Trophoblast cell (in vitro differentiated cells and primary cell): ENCODE measurements at regions not wholly inside any gene's neighbourhood (a gene's known extent, or its start where the extent isn't known, plus 50 kb on each side); places are given as distances from the start of the nearest gene placed in this dataset.
"Not testable (repeated sequence)": the region's sequence is repeated elsewhere in the genome, so short reads cannot be mapped to it uniquely, and the experiment has no call there.

ENCODE experiments used
- DNase-seq, 2 donors: peaks; one replicate each; pipeline ENCODE4 v3.0.0-alpha.2; 2016
- H2AFZ ChIP-seq: 2 replicates; pipeline ENCODE4 v1.6.1; 2013; ENCODE audit warnings: low read length, moderate library complexity, mild to moderate bottlenecking; ENCODE audit not compliant: insufficient read depth, poor library complexity
- H2AK5ac ChIP-seq: 2 replicates; pipeline ENCODE4 v1.6.1; 2013; ENCODE audit warnings: mild to moderate bottlenecking, low read length
- H2BK120ac ChIP-seq: 2 replicates; pipeline ENCODE4 v1.6.1; 2013; ENCODE audit warnings: low read length, mild to moderate bottlenecking, moderate library complexity; ENCODE audit not compliant: insufficient read depth, poor library complexity
- H2BK12ac ChIP-seq: 2 replicates; pipeline ENCODE4 v1.6.1; 2013; ENCODE audit warnings: mild to moderate bottlenecking, low read length, moderate library complexity
- H2BK5ac ChIP-seq: 2 replicates; pipeline ENCODE4 v1.6.1; 2013; ENCODE audit warnings: low read length, low read depth, moderate library complexity, mild to moderate bottlenecking; ENCODE audit not compliant: poor library complexity
- H3K14ac ChIP-seq: 2 replicates; pipeline ENCODE4 v1.6.1; 2013; ENCODE audit warnings: mild to moderate bottlenecking, low read length
- H3K18ac ChIP-seq: 2 replicates; pipeline ENCODE4 v1.6.1; 2013; ENCODE audit warnings: mild to moderate bottlenecking, low read length
- H3K23ac ChIP-seq: 2 replicates; pipeline ENCODE4 v1.6.1; 2013; ENCODE audit warnings: low read length
- H3K27ac ChIP-seq: 2 replicates; pipeline ENCODE4 v1.5.1; 2013; ENCODE audit warnings: low read depth, mild to moderate bottlenecking, inconsistent platforms, low read length, moderate library complexity
- H3K27me3 ChIP-seq: 2 replicates; pipeline ENCODE4 v1.6.1; 2013; ENCODE audit warnings: inconsistent platforms, mild to moderate bottlenecking, low read length, moderate library complexity; ENCODE audit not compliant: insufficient read depth
- H3K36me3 ChIP-seq, 2 experiments: 1 replicate in 1 of 2; 2 replicates in 1 of 2; pipeline ENCODE4 v1.6.1; 2013; ENCODE audit warnings: low read length in 2 of 2, mild to moderate bottlenecking in 2 of 2, moderate library complexity in 1 of 2; ENCODE audit not compliant: insufficient read depth in 2 of 2, control insufficient read depth in 1 of 2
- H3K4ac ChIP-seq: 2 replicates; pipeline ENCODE4 v1.6.1; 2013; ENCODE audit warnings: low read depth, mild to moderate bottlenecking, low read length, moderate library complexity
- H3K4me1 ChIP-seq, 2 experiments: 1 replicate in 1 of 2; 2 replicates in 1 of 2; pipeline ENCODE4 v1.6.1; 2013; ENCODE audit warnings: low read length in 2 of 2, mild to moderate bottlenecking in 2 of 2, moderate library complexity in 1 of 2; ENCODE audit not compliant: insufficient read depth in 2 of 2, control insufficient read depth in 1 of 2
- H3K4me2 ChIP-seq: 2 replicates; pipeline ENCODE4 v1.6.1; 2013; ENCODE audit warnings: inconsistent platforms, mild to moderate bottlenecking, low read length, moderate library complexity
- H3K4me3 ChIP-seq: 2 replicates; pipeline ENCODE4 v1.5.1; 2013; ENCODE audit warnings: mild to moderate bottlenecking, low read depth, low read length, inconsistent platforms
- H3K79me1 ChIP-seq: one replicate; pipeline ENCODE4 v1.6.1; 2013; ENCODE audit warnings: low read length
- H3K79me2 ChIP-seq: 2 replicates; pipeline ENCODE4 v1.6.1; 2013; ENCODE audit warnings: low read length, mild to moderate bottlenecking; ENCODE audit not compliant: control insufficient read depth, insufficient read depth, poor library complexity
- H3K9ac ChIP-seq: 2 replicates; pipeline ENCODE4 v1.6.1; 2013; ENCODE audit warnings: mild to moderate bottlenecking, low read length
- H3K9me3 ChIP-seq: 2 replicates; pipeline ENCODE4 v1.6.1; 2013; ENCODE audit warnings: low read depth, mild to moderate bottlenecking, control low read depth, inconsistent platforms, low read length; ENCODE audit not compliant: insufficient read depth
- H4K12ac ChIP-seq: 2 replicates; pipeline ENCODE4 v1.6.1; 2013; ENCODE audit warnings: low read depth, mild to moderate bottlenecking, low read length, moderate library complexity
- H4K8ac ChIP-seq: 2 replicates; pipeline ENCODE4 v1.6.1; 2013; ENCODE audit warnings: low read depth, mild to moderate bottlenecking, low read length, moderate library complexity
- H4K91ac ChIP-seq: one replicate; pipeline ENCODE4 v1.6.1; 2013; ENCODE audit warnings: low read depth, mild to moderate bottlenecking, low read length, moderate library complexity
- WGBS: extraction: QIAGEN DNeasy Blood & Tissue Kit; methylation state at CpG from one replicate; pipeline ENCODE4 v1.1.7; 2013; ENCODE audit warnings: missing lambda C conversion rate; ENCODE audit not compliant: insufficient read length, insufficient coverage; ENCODE audit errors: extremely low coverage; 5-methylcytosine and 5-hydroxymethylcytosine counted together

DNA sequence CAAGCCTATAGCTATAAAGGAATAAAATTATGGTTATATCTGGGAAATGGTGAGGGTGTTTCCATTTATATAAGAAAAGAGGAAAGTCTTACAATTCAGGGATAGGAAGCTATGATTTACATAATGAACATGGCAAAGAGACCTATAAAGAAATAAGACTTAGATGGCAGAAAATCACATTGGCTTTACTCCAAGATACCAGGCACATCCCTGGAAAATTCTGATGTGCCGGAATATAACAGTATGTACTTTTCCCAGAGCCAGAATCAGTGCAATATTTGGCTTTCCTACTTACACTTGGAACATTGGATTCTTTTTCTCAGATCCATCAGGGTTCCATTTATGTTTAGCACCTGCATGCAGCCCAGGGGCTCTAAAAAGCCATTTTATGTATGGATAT is 357.8 kb downstream of the CETN3 start:
- no peak overlapping the region for H4K12ac ChIP-seq
- H2AK5ac ChIP-seq = no peak overlapping the region
- no CpG with 5 or more reads among the region's 1 CpG for WGBS
- no peak overlapping the region for H3K18ac ChIP-seq
- H3K27me3 ChIP-seq = no peaks in the 10 kb centered on the region
- H3K79me2 ChIP-seq = no peaks in the 10 kb centered on the region
- no peak overlapping the region for H4K91ac ChIP-seq
- H3K79me1 ChIP-seq = peaks cover 6% of the 10 kb centered on the region
- no peak overlapping the region for H3K4me3 ChIP-seq
- no peak overlapping the region for H3K4me2 ChIP-seq
- H3K36me3 ChIP-seq = no peaks in the 10 kb centered on the region
- no peak overlapping the region for H3K23ac ChIP-seq
- H2BK120ac ChIP-seq = no peak overlapping the region
- H2BK12ac ChIP-seq = no peak overlapping the region
- no peak for DNase-seq
- no peak overlapping the region for H2AFZ ChIP-seq
- peaks cover 0 to 8% of the 10 kb centered on the region in 2 experiments for H3K4me1 ChIP-seq
- H3K9ac ChIP-seq = no peak overlapping the region
- H3K4ac ChIP-seq = no peak overlapping the region
- H3K27ac ChIP-seq = no peak overlapping the region
- no peaks in the 10 kb centered on the region for H3K9me3 ChIP-seq
- no peak overlapping the region for H3K14ac ChIP-seq
- H4K8ac ChIP-seq = no peak overlapping the region
- no peak overlapping the region for H2BK5ac ChIP-seq

DNA sequence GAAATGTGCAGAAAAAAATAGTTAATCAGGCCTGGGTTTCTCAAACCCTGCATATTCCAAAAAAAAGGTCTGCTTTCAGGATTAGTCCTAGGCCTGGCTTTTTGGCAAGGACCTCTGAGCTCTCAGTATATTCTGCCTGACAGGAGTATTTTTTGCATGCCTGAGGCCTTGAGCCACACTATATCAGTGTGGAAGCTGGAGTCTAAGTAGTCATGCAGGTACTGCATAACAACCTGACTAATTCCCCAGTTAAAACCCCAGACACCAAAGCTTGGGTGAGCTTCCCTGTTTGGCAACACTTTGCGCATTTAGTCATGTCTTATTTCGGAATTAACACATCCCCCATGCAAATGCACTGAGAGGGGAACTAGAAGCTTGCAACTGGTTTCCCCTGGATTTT is 359.5 kb downstream of the CETN3 start:
- H3K18ac ChIP-seq = no peak overlapping the region
- H2AFZ ChIP-seq = no peak overlapping the region
- no peak overlapping the region for H3K27ac ChIP-seq
- DNase-seq = peak in 1 of 2 donors; percentile 4
- H3K79me1 ChIP-seq = peaks cover 2% of the 10 kb centered on the region
- no peak overlapping the region for H3K14ac ChIP-seq
- no peak overlapping the region for H2AK5ac ChIP-seq
- no peak overlapping the region for H2BK5ac ChIP-seq
- H2BK120ac ChIP-seq = no peak overlapping the region
- H3K27me3 ChIP-seq = no peaks in the 10 kb centered on the region
- no peak overlapping the region for H3K4me2 ChIP-seq
- H3K9me3 ChIP-seq = peaks cover under 1% of the 10 kb centered on the region
- no peak overlapping the region for H3K9ac ChIP-seq
- H3K36me3 ChIP-seq = no peaks in the 10 kb centered on the region
- no peak overlapping the region for H4K12ac ChIP-seq
- H4K8ac ChIP-seq = no peak overlapping the region
- H3K4ac ChIP-seq = no peak overlapping the region
- no peak overlapping the region for H3K4me3 ChIP-seq
- H3K4me1 ChIP-seq = peaks cover 0 to 4% of the 10 kb centered on the region in 2 experiments
- peak overlapping the region; percentile 34 for H2BK12ac ChIP-seq
- no peak overlapping the region for H3K23ac ChIP-seq
- no peaks in the 10 kb centered on the region for H3K79me2 ChIP-seq
- WGBS = no CpG with 5 or more reads among the region's 2 CpGs
- no peak overlapping the region for H4K91ac ChIP-seq

DNA sequence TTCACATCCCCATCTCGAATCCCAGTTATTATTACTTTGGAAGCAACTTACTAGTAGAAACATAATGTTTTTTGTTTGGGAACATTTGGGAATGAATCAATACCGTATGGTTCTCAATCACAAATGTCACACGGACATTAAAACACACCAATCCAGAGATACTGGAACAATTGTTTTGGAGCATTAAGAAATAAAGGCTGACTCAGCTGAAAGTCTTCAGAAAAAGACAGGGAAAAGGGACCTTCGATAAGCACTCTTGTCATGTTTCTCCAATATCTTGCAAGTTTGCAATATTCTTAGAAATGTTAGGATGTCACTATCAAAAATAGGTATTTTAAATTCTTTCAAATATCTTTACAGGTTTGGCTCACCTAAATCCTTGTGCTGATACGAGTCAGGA is 362.4 kb downstream of the CETN3 start:
- H2BK12ac ChIP-seq = no peak overlapping the region
- WGBS = no CpG with 5 or more reads among the region's 5 CpGs

DNA sequence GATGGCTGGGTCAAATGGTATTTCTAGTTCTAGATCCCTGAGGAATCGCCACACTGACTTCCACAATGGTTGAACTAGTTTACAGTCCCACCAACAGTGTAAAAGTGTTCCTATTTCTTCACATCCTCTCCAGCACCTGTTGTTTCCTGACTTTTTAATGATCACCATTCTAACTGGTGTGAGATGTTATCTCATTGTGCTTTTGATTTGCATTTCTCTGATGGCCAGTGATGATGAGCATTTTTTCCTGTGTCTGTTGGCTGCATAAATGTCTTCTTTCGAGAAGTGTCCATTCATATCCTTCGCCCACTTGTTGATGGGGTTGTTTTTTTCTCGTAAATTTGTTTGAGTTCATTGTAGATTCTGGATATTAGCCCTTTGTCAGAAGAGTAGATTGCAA is 369.5 kb downstream of the CETN3 start:
- H4K12ac ChIP-seq, H3K79me1 ChIP-seq, H3K79me2 ChIP-seq, DNase-seq, H3K4ac ChIP-seq, H2AFZ ChIP-seq, H3K9me3 ChIP-seq, H3K9ac ChIP-seq, H2BK12ac ChIP-seq, H2BK5ac ChIP-seq, H3K18ac ChIP-seq, H4K8ac ChIP-seq, H4K91ac ChIP-seq, H2AK5ac ChIP-seq, H3K23ac ChIP-seq, H3K4me1 ChIP-seq, H3K27me3 ChIP-seq, H3K14ac ChIP-seq, H3K4me2 ChIP-seq, H3K36me3 ChIP-seq, H3K4me3 ChIP-seq, H2BK120ac ChIP-seq, H3K27ac ChIP-seq: not testable (repeated sequence)
- WGBS = no CpG with 5 or more reads among the region's 4 CpGs

More for the DNA sequence above, 362.4 kb downstream of the CETN3 start:
- no peaks in the 10 kb centered on the region for H3K36me3 ChIP-seq
- no peak overlapping the region for H2AFZ ChIP-seq
- H3K23ac ChIP-seq = no peak overlapping the region
- no peaks in the 10 kb centered on the region for H3K27me3 ChIP-seq
- H3K18ac ChIP-seq = no peak overlapping the region
- no peak overlapping the region for H4K91ac ChIP-seq
- no peak overlapping the region for H3K14ac ChIP-seq
- no peak overlapping the region for H3K27ac ChIP-seq
- no peak overlapping the region for H4K12ac ChIP-seq
- H3K79me1 ChIP-seq = no peaks in the 10 kb centered on the region
- no peak overlapping the region for H3K4me2 ChIP-seq
- peaks cover 6% of the 10 kb centered on the region for H3K9me3 ChIP-seq
- no peak overlapping the region for H2BK5ac ChIP-seq
- H3K4me1 ChIP-seq = peaks cover 0 to 4% of the 10 kb centered on the region in 2 experiments
- no peak overlapping the region for H3K4me3 ChIP-seq
- no peak for DNase-seq
- H2BK120ac ChIP-seq = no peak overlapping the region
- H4K8ac ChIP-seq = no peak overlapping the region
- H3K9ac ChIP-seq = no peak overlapping the region
- no peak overlapping the region for H3K4ac ChIP-seq
- no peaks in the 10 kb centered on the region for H3K79me2 ChIP-seq
- H2AK5ac ChIP-seq = no peak overlapping the region
